HG03575 (cell line): ENCODE measurements at regions not wholly inside any gene's neighbourhood (a gene's known extent, or its start where the extent isn't known, plus 50 kb on each side); places are given as distances from the start of the nearest gene placed in this dataset.

Experiments used
- ATAC-seq: cut with Tn5 transposase; IDR thresholded peaks from one replicate; pipeline ENCODE4 v1.9.1; 2021; ENCODE audit not compliant: unreplicated experiment, insufficient number of reproducible peaks, low FRiP score; ENCODE audit errors: extremely low read depth

DNA sequence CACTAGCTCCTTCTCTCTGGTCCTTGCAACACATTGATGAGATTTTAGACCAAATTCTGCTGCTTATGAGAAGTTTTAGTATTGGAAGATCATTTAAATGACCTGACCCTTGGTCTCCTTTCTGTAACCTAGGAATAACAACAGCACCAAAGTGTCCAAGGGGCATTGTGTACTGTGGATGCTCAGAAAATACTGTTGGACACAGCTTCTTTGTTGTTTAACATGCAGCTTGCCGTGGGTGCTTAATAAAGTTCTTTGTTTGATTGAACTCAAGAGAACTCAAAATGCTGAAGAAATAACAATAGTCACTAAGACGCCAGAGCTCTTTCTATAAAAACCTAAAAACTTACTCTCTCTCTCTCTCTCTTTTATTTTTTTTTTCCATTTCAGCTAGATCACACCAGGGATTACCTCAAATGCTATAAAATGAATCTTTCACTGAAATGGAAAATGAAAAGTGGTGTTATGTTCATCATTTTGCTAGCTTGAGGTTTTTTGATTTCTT is 548.9 kb upstream of the CDH8 start:
- no peak for ATAC-seq

DNA sequence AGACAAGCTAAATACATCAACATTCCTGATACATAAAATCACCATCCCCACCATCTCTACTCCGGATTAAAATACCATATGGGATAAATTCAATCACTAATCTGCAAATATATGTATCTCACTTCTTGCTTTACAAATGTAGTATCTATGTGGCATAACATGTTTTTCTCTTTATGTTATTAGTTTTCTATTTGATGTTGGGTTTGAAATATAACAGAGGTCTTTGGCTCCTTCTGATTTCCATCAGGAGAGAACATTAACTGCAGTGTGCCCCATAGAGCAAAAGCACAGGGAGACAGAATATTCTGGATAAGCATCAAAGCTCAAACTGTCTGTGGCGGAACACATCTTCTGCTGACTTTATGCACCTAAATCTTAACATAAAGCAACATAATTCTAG is 547.2 kb upstream of the CDH8 start:
- ATAC-seq: no peak

DNA sequence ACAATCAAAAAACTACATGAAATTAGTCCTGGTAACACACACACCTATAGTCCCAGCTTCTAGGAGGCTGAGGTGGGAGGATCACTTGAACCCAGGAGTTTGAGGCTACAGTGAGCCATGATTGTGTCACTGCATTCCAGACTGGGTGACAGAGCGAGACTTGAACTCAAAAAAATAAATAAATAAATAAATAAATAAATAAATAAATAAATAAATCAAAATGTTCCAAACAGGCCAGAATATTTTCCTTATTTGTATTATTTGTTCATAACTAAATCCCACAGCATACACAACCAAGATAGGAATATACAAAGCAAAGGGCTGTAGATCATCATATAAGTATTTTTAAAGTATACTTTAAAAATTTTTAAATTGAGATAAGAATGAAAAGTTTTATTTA is 537.2 kb upstream of the CDH8 start:
- no peak for ATAC-seq

DNA sequence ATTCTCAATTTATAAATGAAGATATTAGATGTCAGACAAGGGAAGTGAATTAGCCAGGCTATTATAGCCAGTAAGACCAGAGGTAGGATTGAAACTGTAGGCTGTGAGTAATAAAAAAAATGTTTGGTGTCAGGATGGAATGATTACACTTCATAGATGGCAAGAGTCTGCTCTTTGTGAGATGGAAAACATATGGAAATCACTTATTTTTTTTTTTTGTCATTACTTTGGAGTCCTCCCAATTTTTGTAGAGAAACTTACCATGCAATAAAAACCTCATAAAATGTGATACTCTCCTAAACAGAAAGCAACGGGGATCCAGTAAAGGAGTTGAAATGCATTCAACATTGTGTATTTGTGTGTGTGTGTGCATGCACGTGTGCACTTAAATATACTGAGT is 532.7 kb upstream of the CDH8 start:
- ATAC-seq: no peak

DNA sequence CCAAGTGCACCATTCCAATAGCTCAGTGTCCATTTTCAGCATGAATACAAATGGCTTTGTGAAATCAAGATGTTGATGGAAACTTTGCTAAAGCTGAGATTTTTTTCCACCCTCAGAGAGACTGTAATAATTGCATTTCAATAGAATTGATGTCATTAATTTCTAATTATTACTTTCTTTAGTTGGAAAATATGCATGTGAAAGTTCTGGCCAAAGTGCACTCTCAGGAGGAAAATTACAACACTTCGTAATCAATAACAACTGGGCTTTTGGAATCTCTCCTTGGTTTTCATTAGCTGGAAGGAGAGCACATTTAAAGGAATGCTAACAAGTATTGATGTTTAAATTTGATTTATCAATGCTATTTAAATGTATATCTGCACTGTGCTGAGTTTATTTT is 529.5 kb upstream of the CDH8 start:
- ATAC-seq: no peak

DNA sequence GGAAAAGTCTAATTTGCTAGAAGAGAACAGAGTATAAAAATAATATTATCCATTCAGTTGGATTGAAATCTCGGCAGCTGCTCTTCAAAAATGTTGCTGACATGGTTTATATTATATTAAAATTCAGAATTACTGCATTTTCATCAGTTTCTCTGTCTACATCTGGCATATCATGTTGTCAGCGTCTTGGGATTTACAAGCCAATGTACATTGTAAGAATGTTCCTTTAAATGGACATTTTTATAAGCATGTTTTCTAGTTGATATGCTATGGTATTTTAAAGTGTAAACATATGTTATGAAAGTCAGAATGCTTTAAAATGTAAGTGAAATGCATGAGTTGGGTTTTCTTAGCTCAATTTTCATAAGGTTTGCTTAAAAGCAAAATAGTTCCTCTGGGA is 528.1 kb upstream of the CDH8 start:
- ATAC-seq: no peak

DNA sequence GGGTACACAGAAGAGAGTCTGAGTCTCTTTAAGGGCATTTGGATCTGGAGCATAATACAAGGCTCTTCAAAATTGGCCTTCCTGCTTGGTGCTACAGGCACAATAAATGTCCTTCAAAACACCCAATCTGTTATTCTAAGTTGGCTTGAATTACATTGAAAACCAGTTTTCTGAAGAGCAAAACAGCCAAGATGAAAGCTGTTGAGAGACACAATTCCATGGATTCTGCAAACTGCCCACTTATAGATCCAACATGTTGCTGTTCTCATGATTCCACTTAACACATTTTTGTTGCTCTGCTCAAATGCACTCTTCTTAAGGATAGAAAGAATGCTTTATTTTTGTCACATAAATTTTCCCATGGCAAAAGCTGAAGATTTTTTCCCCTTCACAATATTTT is 525.9 kb upstream of the CDH8 start:
- no peak for ATAC-seq

DNA sequence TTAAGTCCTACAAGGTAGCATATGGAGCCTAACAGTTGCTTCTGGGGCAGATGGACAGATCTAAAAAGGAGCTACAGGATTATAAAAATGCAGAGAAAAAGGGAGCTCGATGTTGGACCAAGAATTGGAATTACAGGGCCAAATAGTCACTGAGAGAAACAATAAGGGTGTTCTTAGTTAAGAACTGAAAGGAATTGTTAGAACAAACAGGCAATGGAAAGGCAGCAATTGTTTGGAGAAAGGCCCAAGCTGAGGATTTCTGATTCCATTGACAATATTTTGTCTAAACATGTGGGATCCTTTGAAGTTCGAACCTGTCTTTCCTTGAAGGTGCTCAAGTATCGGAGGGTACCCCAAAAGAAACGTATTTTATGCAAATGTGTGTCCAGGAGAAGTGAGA is 513.6 kb upstream of the CDH8 start:
- no peak for ATAC-seq

DNA sequence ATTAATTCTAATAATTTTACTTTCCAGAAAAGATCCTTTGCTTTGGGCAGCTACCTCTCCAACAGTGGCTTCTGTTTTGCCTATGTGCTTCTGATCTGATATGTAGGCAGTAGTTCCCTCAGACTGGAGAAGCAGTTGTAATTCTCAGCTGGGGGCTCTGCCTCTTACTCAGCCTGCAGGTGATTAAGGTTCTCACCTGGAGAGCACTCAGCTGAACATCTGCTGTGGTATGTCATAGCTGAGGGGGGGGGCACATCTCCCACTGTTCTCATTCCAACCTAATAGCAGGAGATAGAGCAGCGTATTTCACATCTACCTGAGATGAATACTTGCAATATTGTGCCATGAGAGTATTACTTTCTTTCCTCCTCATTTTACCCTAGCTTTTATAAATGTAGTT is 511.9 kb upstream of the CDH8 start:
- ATAC-seq: no peak

DNA sequence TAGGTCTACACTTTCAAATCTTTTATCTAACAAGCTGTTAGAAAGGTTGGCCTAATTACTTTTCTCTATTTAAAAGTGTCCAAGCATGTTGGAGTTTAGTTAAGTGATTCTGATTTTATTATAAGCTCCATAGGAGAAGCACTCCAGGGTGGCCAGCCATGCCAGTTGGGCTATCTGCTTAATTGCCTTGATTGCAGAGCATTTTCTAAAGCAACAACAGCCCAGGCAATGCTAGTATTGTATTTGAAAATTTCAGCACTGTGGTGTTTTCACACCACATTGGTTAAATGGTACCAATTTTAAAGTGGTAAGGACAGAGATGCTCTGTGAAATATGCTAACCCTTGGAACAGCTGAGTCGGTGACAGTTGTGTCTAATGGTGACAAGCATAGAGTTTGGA is 510.5 kb upstream of the CDH8 start:
- no peak for ATAC-seq

DNA sequence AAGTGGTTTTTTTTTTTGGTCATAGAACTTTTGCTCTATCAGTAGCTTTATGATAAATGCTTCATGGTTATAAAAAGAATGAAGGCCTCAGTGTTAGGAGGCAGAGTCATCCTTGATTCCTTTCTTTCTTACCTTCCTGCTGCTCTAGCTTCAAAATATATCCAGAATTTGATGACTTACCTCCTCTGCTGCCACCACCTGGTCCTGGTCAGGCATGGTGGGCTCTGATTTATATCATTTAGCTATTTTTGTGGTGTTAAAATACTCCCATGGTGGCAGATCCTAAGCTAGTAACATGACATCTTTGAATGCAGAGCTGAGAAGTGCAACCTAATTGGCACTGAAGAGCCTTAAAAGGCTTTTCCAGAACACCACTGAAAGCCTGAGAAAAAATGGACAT is 508.8 kb upstream of the CDH8 start:
- ATAC-seq: no peak

DNA sequence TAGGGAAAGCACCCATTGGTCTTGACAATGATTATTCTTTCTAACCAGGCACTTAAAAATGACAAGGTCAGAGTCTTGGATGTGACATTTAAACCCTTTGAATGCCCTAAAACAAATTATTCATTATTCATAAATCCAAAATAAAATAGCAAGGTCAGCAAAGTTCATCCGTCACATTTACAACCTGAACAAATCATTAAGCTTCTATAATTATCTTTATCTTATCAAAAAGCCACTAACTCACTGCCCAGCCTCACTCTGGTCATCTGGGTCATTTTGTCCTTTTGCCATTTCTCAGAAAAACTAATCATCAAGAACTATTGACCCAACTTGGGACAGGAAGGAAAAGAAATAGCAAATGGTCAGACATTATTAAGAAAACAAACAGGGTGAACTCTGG is 507.3 kb upstream of the CDH8 start:
- no peak for ATAC-seq

DNA sequence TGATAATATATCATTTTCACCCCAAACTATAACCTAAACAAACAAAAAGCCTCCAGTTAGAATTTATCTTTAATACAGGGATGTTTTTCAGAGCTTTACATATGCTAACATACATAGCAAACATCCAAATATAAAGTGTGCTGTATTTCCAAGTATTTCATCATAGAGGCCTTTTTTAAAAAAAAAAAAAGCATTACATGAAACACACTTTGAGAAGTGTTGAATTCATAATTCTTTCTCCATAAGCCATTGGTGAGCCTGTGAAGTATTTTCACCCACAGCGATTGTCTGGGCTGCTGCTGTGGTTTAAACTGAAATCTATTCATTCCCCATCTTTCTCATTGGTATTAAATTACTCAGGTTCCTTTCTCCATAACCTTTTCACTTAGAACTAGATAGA is 503.4 kb upstream of the CDH8 start:
- ATAC-seq: no peak

DNA sequence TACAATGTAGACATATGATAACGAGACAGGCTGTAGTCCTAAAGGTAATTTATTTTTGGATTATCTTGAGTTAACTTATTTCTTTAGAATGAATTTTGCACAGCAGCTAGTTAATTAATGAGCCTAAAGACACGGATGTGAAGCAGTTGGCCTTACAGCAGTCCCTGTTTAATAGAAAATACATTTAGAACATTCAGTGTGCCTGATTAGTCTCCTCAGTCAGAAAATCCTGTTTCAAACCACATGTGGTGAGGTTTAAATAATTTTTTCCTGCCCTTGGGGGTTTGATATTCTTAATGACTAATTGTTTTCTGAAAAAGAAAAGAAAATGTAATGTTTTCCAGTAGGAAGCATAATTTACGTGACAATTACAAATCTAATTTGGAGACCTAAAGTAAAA is 494.2 kb upstream of the CDH8 start:
- ATAC-seq: no peak

DNA sequence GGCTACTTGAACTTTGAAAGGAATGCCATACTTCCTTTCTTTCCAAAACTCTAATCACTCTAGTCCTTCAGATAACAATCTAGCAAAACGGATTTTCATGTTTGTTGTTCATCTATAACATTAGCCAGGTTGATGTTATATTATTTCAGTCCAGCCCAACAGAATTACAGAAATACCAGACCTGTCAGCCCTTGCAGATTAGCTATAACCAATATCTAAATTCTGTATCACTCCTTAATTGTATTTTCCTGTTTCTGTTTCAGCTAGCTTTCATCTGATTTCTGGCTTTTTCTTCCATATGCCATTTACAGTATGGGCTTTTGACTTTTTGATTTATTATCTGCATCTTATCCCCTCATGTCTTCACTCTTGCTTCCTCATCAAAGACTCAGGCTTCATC is 479.8 kb upstream of the CDH8 start:
- no peak for ATAC-seq

DNA sequence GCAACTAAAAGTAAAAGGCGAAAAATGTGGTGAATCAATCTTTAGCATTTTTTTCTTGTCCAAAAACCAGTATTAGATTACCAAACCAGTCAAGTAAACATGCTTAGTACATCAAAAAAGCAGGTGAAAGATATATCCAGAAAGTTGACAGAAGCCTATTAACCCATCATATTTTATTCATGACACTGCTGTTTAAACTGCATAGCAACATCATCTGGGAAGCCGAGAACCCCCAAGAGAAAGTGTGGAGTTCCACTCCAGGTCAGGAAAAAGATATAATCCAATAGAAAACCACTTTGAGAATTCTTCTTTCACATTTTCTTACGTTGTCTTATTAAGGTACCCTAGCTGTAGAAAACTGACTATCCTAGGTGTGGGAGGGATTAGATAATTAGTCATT is 466.8 kb upstream of the CDH8 start:
- no peak for ATAC-seq

DNA sequence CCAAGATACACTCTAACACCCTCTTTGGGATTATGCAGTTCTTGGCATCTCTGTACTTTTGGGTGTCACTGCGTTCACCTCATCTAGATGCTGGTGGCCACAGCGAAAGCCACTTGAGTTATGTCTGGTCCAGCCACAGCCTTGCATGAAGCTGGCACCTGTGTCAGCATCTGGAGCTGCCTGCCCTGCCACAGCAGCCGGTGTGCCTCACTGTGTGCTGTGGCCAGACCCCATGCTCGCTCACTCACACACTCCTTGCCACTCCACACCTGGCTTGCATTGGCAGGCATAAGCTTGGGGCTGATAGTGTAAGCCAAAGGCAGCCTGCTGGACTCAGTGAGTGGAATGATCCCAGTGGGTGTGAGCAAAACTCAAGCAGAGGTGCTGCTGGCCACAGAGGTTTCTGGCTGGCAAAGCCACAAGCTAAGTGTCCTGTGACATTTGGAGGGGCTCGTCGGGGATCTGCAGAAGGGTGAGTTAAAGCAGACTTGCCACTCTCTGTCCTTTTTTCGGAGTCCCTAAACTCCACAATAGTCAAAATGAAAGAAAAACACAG is 442.7 kb upstream of the CDH8 start:
- no peak for ATAC-seq

DNA sequence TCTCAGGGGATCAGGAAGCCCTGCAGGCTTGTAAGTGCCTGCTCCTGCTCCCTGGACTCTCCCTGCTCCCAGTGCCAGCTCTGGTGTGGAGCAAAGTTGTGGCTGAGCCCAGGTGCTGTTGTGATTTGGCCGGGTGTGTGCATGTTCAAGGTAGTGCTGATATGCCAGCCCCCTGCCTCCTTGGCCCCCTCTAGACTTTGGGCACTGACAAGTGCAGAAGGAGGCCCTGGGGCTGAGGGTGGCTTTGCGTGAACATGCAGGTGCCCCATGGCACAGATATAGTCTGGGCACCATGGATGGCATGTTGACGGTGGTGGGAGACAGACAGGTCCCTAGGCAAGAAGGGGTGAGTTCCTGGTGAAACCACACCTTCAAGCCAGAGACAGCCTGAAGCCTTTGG is 441.6 kb upstream of the CDH8 start:
- ATAC-seq: no peak

DNA sequence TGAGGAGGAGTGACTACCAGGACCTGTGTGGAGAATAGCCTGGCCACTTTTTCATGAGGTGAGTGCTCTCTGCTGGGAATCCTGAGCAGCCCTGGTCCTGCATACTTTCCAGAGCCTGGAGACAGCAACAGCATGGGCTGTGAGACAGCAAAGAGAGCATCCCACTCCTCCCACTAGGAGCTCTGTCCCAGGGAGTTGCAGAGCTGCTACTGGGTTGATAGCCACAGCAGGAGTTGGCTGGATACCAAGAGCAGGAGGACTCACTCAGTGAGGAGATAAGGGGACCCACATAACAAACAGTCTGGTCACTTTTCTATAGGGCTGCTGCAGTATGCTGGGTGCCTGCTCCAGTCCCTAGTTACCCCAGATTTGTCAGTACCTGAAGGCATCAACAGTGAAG is 439.3 kb upstream of the CDH8 start:
- no peak for ATAC-seq

DNA sequence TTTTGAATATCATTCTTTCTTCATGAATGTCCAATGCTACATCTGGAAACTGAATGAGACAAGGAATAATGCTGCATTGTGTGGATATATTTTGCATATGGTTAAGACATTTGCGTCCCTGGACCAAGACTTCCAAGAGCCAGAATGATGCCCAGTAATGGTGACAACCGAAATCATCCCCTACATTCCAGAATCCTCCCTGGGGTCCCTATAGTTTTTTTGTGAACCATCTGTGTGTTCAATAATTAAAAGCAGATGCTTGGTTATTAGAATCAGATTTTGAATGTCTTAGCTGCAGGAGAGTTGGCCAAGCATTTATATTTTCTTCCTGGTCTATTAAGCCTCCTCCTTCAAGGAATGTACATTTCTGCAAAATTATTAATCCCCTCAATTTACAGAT is 426.7 kb upstream of the CDH8 start:
- no peak for ATAC-seq

DNA sequence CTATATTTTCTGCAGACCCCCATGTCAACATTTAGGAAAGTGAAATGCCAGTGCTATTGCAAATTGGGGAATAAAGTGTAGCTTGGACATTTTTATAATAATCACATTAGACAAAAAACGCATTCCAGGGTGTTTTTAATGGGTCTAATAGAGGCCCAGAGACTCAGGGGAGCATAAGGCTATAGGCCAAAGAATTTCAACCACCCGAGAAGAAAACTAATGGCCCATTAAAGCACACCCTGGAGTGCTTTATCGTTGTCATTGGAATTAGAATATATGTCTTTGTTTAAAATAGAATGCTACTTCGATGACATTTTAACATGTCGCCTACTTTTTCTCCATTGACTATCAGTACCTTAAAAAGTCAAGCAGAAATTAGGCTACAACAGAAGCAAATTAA is 414.1 kb upstream of the CDH8 start:
- no peak for ATAC-seq

DNA sequence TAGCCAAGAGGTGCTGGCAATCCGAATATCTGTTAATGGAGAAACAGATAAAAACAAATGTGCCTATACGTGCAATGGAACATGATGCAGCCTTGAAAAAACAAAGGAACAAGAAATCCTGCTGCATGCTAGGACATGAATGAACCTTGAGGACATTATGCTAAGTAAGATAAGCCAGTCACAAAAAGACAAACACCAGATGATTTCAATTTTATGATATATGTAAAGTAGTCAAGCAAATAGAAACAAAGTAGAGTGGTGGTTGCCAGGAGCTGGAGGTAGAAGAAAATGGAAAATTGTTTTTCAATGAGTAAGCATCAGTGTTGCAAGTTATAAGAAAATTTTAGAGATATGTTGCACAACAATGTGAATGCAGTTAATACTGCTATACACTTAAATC is 409.7 kb upstream of the CDH8 start:
- ATAC-seq: no peak
